ENCODE measurements at regions not wholly inside any gene's neighbourhood (a gene's known extent, or its start where the extent isn't known, plus 50 kb on each side); places are given as distances from the start of the nearest gene placed in this dataset.

GRCh38 chr2:118473846-118474540, 373.5 kb downstream of the EN1 start:
- H3K4me3 ChIP-seq (replicated peaks; ENCODE audit: low read depth, low read length) = no peak overlapping the region
- no peak for TF ChIP-seq CTCF (IDR thresholded peaks at IDR 0.05; ENCODE audit: low read depth, low read length, missing control alignments)
- DNase-seq (ENCODE audit: extremely low read depth, low read depth) = no peak

- no peak overlapping the region for H3K4me3 ChIP-seq (replicated peaks; ENCODE audit: low read depth, low read length)
- TF ChIP-seq CTCF (IDR thresholded peaks at IDR 0.05; ENCODE audit: low read depth, low read length, missing control alignments) = no peak
- no peak for DNase-seq (ENCODE audit: extremely low read depth, low read depth)
These were observed 374.2 kb downstream of the EN1 start for GRCh38 chr2:118473241-118473640.

- TF ChIP-seq CTCF (IDR thresholded peaks at IDR 0.05; ENCODE audit: low read depth, low read length, missing control alignments) = no peak
- no peak for DNase-seq (ENCODE audit: extremely low read depth, low read depth)
- H3K4me3 ChIP-seq (replicated peaks; ENCODE audit: low read depth, low read length) = no peak overlapping the region
These were observed 377.2 kb downstream of the EN1 start for GRCh38 chr2:118470297-118470696.

GRCh38 chr2:118469103-118469502, 378.3 kb downstream of the EN1 start:
- no peak for DNase-seq (ENCODE audit: extremely low read depth, low read depth)
- no peak for TF ChIP-seq CTCF (IDR thresholded peaks at IDR 0.05; ENCODE audit: low read depth, low read length, missing control alignments)
- no peak overlapping the region for H3K4me3 ChIP-seq (replicated peaks; ENCODE audit: low read depth, low read length)

- no peak overlapping the region for H3K4me3 ChIP-seq (replicated peaks; ENCODE audit: low read depth, low read length)
- DNase-seq (ENCODE audit: extremely low read depth, low read depth) = no peak
- no peak for TF ChIP-seq CTCF (IDR thresholded peaks at IDR 0.05; ENCODE audit: low read depth, low read length, missing control alignments)
These were observed 376.4 kb downstream of the INSIG2 start for GRCh38 chr2:118464546-118465265.

GRCh38 chr2:118464046-118464445, 375.8 kb downstream of the INSIG2 start:
- DNase-seq (ENCODE audit: extremely low read depth, low read depth) = no peak
- no peak overlapping the region for H3K4me3 ChIP-seq (replicated peaks; ENCODE audit: low read depth, low read length)
- TF ChIP-seq CTCF (IDR thresholded peaks at IDR 0.05; ENCODE audit: low read depth, low read length, missing control alignments) = no peak
